ENCODE measurements at regions not wholly inside any gene's neighbourhood (a gene's known extent, or its start where the extent isn't known, plus 50 kb on each side); places are given as distances from the start of the nearest gene placed in this dataset.

DNA sequence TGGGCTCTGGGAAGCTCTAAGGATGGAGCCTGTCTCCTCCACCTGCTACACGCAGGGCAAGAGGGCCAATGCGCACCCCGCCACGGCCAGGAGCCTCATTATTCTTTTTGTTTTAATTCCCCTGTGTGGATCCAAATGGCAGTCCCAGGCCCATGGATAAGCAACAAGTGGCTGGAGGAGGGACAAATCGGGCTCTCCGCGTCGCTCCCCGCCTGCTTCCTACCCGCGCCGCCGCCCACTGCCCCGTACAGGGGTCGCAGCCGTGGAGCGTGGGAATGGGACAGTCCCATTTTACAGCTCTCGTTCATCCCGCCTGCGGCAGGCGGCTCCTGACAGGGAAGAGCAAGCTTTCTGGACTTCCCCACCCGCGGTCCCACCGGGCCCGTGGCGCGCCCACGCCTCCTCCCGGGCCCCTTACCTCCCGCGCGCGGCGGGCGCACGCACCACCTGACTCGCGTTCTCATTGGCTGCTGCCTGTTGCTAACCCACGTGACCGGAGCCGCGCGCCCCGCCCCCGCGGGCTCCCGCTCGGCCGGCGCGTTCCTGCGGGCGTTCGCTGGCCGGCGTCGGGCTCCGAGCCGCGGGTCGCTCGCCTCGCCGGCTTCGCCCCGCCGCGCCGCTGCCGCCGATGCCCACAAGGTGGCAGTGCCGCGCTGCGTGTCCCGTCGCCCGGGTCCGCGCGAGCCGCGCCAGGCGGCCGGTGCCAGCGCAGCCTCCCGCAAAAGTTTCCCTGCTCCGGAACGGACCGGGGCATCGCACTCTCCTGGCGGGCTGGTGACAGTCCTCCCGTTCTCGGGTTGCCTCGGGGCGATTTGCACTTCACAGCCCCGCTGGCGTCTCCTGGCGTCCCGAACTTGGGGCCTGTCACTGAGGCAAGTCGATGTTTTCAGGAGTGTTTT lies 93.3 kb downstream of the CD83 start (continued):
- no peak; the same call in 2 of the 3 replicates for TF ChIP-seq MXI1 (IDR thresholded peaks at IDR 0.05; ENCODE audit: borderline replicate concordance, low read depth, low read length)
- TF ChIP-seq ZBTB20 (CRISPR knock-in tag; IDR thresholded peaks at IDR 0.05; ENCODE audit: borderline replicate concordance, low read depth), result no peak
- no peak for TF ChIP-seq REST (IDR thresholded peaks at IDR 0.05; ENCODE audit: borderline replicate concordance in 1 of 2, low read depth in 1 of 2, low read length in 2 of 2)
- no peak for TF ChIP-seq PLRG1 (conservative IDR thresholded peaks at IDR 0.05)
- TF ChIP-seq ZNF772 (CRISPR knock-in tag; IDR thresholded peaks at IDR 0.05), result no peak; the same call in 1 of the 2 replicates
- TF ChIP-seq SSRP1 (CRISPR knock-in tag; IDR thresholded peaks at IDR 0.05), result no peak
- TF ChIP-seq ZNF124 (CRISPR knock-in tag; IDR thresholded peaks at IDR 0.05), result no peak
- TF ChIP-seq ZNF562 (CRISPR knock-in tag; IDR thresholded peaks at IDR 0.05; ENCODE audit: borderline replicate concordance), result no peak
- TF ChIP-seq NFYC (CRISPR knock-in tag; IDR thresholded peaks at IDR 0.05), result peak; percentile 81
- TF ChIP-seq ZNF589 (CRISPR knock-in tag; conservative IDR thresholded peaks at IDR 0.05), result 0 out of 2 replicates have a peak, but pooled peaks have one; percentile 37
- peak; percentile 28; the same call in 1 of the 2 replicates for TF ChIP-seq SIN3A (IDR thresholded peaks at IDR 0.05; ENCODE audit: borderline replicate concordance, low read depth, low read length)
- TF ChIP-seq KLF11 (CRISPR knock-in tag; IDR thresholded peaks at IDR 0.05), result no peak
- TF ChIP-seq ZNF788 (CRISPR knock-in tag; IDR thresholded peaks at IDR 0.05; ENCODE audit: borderline replicate concordance), result no peak; the same call in 1 of the 2 replicates
- TF ChIP-seq ZNF660 (CRISPR knock-in tag; IDR thresholded peaks at IDR 0.05; ENCODE audit: borderline replicate concordance, low read depth), result no peak
- no peak for TF ChIP-seq NFRKB (IDR thresholded peaks at IDR 0.05)
- TF ChIP-seq ZNF468 (CRISPR knock-in tag; IDR thresholded peaks at IDR 0.05), result 0 out of 2 replicates have a peak, but pooled peaks have one; percentile 41
- peak; percentile 80; the same call in 1 of the 2 replicates for TF ChIP-seq MTERF4 (CRISPR knock-in tag; IDR thresholded peaks at IDR 0.05)
- TF ChIP-seq ZNF782 (CRISPR knock-in tag; IDR thresholded peaks at IDR 0.05; ENCODE audit: borderline replicate concordance), result 0 out of 2 replicates have a peak, but pooled peaks have one; percentile 16
- TF ChIP-seq CREBL2 (CRISPR knock-in tag; IDR thresholded peaks at IDR 0.05; ENCODE audit: borderline replicate concordance), result no peak
- no peak for TF ChIP-seq ZSCAN20 (CRISPR knock-in tag; IDR thresholded peaks at IDR 0.05; ENCODE audit: borderline replicate concordance)
- no peak for TF ChIP-seq RORA (CRISPR knock-in tag; IDR thresholded peaks at IDR 0.05)
- TF ChIP-seq ZBTB38 (CRISPR knock-in tag; IDR thresholded peaks at IDR 0.05), result peak; percentile 44; the same call in 1 of the 2 replicates
- no peak; the same call in 1 of the 2 replicates for TF ChIP-seq IRF2 (CRISPR knock-in tag; IDR thresholded peaks at IDR 0.05)
- TF ChIP-seq ZNF367 (CRISPR knock-in tag; IDR thresholded peaks at IDR 0.05; ENCODE audit: borderline replicate concordance), result peak; percentile 40; the same call in 1 of the 2 replicates

Measured in HepG2 (cell line).